ENCODE measurements at regions not wholly inside any gene's neighbourhood (a gene's known extent, or its start where the extent isn't known, plus 50 kb on each side); places are given as distances from the start of the nearest gene placed in this dataset.

GRCh38 chr17:71286625-71287024 lies 834.2 kb upstream of the SOX9 start:
- TF ChIP-seq, protein P1, sequence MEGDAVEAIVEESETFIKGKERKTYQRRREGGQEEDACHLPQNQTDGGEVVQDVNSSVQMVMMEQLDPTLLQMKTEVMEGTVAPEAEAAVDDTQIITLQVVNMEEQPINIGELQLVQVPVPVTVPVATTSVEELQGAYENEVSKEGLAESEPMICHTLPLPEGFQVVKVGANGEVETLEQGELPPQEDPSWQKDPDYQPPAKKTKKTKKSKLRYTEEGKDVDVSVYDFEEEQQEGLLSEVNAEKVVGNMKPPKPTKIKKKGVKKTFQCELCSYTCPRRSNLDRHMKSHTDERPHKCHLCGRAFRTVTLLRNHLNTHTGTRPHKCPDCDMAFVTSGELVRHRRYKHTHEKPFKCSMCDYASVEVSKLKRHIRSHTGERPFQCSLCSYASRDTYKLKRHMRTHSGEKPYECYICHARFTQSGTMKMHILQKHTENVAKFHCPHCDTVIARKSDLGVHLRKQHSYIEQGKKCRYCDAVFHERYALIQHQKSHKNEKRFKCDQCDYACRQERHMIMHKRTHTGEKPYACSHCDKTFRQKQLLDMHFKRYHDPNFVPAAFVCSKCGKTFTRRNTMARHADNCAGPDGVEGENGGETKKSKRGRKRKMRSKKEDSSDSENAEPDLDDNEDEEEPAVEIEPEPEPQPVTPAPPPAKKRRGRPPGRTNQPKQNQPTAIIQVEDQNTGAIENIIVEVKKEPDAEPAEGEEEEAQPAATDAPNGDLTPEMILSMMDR (IDR thresholded peaks at IDR 0.05; ENCODE audit: low read length): no peak
- TF ChIP-seq EZH2 (IDR thresholded peaks at IDR 0.05; ENCODE audit: borderline replicate concordance, low read length): no peak

All from OCI-LY1 (cell line).